HG03066 (cell line): ENCODE measurements at regions not wholly inside any gene's neighbourhood (a gene's known extent, or its start where the extent isn't known, plus 50 kb on each side); places are given as distances from the start of the nearest gene placed in this dataset.

Source experiments
- ATAC-seq: cut with Tn5 transposase; IDR thresholded peaks from one replicate; pipeline ENCODE4 v1.9.1; 2021; ENCODE audit warnings: low read depth; ENCODE audit not compliant: unreplicated experiment

- ATAC-seq, result no peak
These were observed 190.8 kb downstream of the ATP23 start for GRCh38 chr12:58131986-58132755.

GRCh38 chr12:58138424-58138823 lies 197.1 kb downstream of the ATP23 start:
- no peak for ATAC-seq

- ATAC-seq, result no peak
These were observed 198.5 kb downstream of the ATP23 start for GRCh38 chr12:58139894-58140293.

GRCh38 chr12:58140395-58140794 lies 199.0 kb downstream of the ATP23 start:
- ATAC-seq, result no peak

GRCh38 chr12:58142991-58143390 lies 201.6 kb downstream of the ATP23 start:
- ATAC-seq, result no peak

GRCh38 chr12:58143498-58143995 lies 202.2 kb downstream of the ATP23 start:
- ATAC-seq, result no peak

- ATAC-seq, result no peak
These were observed 207.0 kb downstream of the ATP23 start for GRCh38 chr12:58148405-58148804.

- ATAC-seq, result no peak
These were observed 207.6 kb downstream of the ATP23 start for GRCh38 chr12:58148976-58149375.

GRCh38 chr12:58154359-58154758 lies 213.0 kb downstream of the ATP23 start:
- no peak for ATAC-seq

- ATAC-seq, result no peak
These were observed 215.3 kb downstream of the ATP23 start for GRCh38 chr12:58156697-58157096.

GRCh38 chr12:58159941-58160340 lies 218.6 kb downstream of the ATP23 start:
- no peak for ATAC-seq

- ATAC-seq, result no peak
These were observed 220.4 kb downstream of the ATP23 start for GRCh38 chr12:58161773-58162172.

GRCh38 chr12:58163021-58163420 lies 221.7 kb downstream of the ATP23 start:
- ATAC-seq, result no peak

GRCh38 chr12:58166643-58167042 lies 225.3 kb downstream of the ATP23 start:
- no peak for ATAC-seq

GRCh38 chr12:58167622-58168021 lies 226.3 kb downstream of the ATP23 start:
- ATAC-seq, result no peak

- no peak for ATAC-seq
These were observed 228.5 kb downstream of the ATP23 start for GRCh38 chr12:58169826-58170225.

GRCh38 chr12:58171914-58172313 lies 230.5 kb downstream of the ATP23 start:
- no peak for ATAC-seq

GRCh38 chr12:58172433-58173073 lies 231.2 kb downstream of the ATP23 start:
- ATAC-seq, result no peak

GRCh38 chr12:58174316-58174715 lies 232.9 kb downstream of the ATP23 start:
- ATAC-seq, result no peak

- ATAC-seq, result no peak
These were observed 235.0 kb downstream of the ATP23 start for GRCh38 chr12:58176296-58176869.

GRCh38 chr12:58177366-58177765 lies 236.0 kb downstream of the ATP23 start:
- no peak for ATAC-seq

- no peak for ATAC-seq
These were observed 242.8 kb downstream of the ATP23 start for GRCh38 chr12:58184212-58184611.
